ENCODE measurements at regions not wholly inside any gene's neighbourhood (a gene's known extent, or its start where the extent isn't known, plus 50 kb on each side); places are given as distances from the start of the nearest gene placed in this dataset.
"Not testable (repeated sequence)": the region's sequence is repeated elsewhere in the genome, so short reads cannot be mapped to it uniquely, and the experiment has no call there.

DNA sequence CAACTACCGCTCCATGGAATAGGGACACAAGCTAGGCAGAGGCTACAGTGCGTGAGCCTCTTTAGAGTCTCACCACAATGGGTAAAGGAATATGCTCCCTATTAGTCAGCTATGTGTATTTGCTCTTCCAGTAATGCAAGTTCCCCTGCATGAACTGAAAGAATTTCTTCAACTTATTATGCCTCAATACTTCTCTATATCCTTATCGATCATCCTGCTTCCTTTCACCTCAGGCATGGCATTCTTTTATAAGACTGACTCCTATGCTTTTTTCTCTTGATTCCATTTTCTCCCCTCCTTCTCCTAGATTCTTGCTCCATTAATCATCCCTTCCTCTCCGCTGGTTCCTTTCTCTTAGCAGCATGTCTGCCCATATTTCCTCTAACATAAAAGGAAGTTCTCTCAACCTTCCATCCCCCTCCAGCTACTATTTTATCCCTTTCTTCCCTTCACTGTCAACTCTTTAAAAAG lies 94.5 kb upstream of the CPM start:
- ChIA-PET CTCF (no interaction called here), POLR2A (no interaction called here)

DNA sequence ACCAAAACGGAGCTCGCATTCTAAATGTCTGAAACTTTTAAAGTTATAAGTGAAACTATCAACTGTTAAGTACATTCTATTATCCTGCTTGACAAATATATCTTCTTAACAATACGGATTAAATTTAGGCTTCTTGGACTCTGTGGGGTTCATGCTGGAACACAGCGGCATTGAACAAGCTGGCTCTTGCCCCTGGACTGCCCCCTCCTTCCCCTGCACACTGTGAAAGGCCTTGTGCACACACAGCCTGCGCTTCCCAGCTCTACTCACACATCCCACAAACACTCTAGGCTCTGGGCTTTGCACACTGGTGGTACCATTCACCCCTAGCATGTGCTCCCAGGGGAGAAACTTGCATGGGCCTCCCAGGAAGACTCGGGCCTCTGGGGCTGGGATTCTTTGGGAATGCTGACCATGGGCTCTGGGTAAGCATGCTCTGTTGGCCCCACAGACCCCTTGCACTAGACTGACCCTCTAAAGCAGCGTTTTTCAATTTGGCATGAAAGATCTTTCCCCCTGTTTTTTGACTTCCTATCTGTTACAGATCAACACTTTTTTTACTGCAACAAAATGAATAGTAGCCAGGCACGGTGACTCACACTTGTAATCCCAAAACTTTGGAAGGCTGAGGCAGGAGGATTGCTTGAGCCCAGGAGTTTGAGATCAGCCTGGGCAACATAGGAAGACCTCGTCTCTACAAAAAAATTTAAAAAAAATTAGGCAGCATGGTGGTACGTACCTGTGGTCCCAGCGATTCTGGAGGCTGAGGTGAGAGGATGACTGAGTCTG lies 96.2 kb upstream of the CPM start:
- CTCF ChIA-PET, result no interaction called here

DNA sequence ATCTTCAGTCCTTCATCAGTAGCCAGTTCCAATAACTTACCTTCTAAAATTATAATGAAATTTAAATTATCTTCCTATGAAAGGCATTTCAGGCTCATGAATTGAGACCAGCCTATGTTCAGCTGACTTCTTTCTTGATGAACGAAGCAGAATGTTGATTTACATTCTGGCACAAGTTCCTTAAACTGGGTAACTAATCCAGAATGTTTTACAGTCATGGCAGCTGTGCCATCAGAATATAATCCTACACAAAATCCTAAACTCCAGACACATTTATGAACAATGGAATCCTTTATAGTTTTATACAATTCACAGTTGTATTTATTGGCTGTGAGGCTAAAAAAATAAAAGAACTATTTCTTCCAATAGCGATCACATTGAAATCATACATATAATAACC lies 97.3 kb upstream of the CPM start:
- POLR2A ChIA-PET, result no interaction called here
- CTCF ChIA-PET, result no interaction called here

More for the DNA sequence above, 96.2 kb upstream of the CPM start:
- POLR2A ChIA-PET, result no interaction called here

DNA sequence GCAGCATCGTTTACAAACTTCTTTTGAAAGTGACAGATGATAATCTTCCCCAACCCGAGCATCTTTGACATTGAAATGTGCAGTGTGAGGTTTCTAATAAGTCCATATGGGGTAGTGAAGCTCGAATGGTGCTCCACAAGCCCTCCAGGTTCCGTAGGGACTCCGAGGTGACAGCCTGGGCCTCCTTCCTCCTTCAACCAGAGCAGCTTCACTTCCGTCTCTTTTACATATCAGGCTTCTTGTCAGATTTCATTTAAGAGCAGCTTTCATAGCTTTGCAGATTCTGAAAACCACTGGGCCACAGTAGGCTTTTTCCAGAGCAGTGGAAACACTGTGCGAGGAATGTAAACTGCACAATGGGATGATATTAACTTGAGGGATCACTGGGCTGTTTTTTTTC lies 103.6 kb upstream of the CPM start:
- ChIA-PET POLR2A (no interaction called here), CTCF (no interaction called here)

DNA sequence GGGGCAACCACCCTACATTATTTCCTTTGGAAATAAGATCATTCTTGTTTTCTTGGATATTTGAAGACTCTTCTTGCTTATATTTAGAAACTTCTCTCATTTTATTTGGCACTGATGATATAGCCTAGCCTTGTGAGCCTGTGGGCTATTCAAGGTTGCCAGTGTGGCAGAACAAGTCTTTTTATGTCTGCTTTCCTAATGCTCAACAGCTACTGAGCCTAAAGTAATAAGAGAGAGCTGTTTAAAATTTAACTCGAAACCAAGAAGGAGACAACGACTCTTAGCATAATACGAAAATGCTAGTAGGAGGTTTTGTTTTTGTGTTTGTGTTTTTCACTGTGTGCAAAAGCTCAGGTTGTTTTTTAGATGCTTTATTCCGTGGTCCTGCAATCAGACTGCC lies 104.0 kb upstream of the CPM start:
- ChIA-PET CTCF (no interaction called here), POLR2A (no interaction called here)

DNA sequence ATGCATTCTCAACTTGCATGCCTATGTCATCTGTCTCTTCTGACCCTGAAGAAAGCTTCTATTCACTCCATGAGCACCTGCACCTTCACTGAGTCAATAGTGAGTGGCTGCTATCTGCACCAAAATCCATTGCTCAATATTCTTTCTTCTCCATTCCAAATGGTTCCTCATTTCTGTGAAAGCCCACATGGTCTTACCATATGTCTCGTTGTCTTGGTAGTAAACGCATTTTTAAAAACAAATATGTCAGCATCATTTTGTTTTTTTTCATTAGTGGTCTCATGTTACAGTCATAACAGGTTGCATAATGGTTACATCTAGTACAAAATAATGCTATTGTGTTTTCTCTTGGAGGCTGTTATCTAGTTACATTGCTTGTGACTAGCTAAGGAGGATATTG lies 106.9 kb upstream of the CPM start:
- POLR2A ChIA-PET, result no interaction called here
- CTCF ChIA-PET, result no interaction called here

DNA sequence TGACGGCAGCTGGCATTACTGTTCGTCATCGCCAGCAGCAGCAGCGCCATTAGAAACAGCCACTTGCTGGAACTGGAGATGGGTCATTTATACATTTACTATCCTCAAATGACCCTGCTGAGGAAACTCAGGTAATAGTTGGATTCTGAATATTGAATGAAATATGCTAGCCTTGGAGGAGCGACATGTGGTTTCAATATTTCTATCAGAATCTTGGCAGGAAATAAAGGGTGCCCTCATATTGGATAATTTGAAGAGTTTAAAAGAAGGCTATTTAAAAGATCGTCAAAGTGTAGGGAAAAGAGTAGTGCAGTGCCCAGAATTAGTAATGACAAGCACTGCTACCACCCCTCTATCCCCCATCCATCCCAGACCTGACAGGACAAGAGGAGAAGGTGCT lies 109.6 kb upstream of the CPM start:
- ChIA-PET POLR2A (no interaction called here), CTCF (no interaction called here)

DNA sequence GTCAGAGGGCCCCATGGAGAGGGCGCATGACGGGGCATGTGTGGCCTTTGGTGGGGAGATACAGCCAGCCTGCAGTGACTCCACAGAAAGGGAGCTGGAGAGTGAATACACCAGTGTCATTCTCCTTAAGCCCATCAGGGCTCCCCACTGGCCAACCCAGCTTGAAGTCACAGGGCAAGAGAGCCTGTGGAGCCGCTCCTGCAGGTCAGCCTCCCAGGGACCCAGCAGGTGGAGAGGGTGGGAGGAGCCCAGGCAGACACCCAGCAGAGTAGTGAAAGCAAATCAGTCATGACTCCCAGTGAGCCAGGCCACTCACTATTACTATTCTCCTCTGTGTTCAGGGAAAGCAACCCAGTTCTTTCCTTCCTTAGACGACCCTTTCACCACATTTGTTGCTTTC lies 110.0 kb upstream of the CPM start:
- ChIA-PET CTCF (no interaction called here), POLR2A (no interaction called here)

DNA sequence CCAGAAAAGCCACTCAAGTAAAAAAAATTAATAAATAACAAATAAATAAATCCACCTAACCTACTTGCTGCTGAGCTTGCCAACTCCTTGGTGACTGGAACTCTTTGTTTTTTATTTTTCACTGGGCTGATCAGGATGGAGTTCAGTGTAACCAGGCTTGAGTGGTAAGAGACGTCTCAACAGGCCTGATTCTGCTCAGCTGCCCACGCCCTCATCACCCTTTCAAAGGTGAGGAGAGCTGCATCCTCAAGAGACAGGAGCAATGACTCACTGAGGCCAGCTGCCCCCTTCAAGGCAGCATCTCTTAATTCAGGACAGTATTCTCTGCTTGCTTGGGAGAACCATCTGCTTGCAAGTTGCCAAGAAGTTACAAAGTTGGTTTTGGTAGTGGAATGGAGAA lies 111.9 kb upstream of the CPM start:
- CTCF ChIA-PET, result interaction anchor here (1.3 kb wide), 1 partner anchor 25 kb away, joined by 3 read pairs; no protein-coding TSS in a partner anchor
- POLR2A ChIA-PET, result no interaction called here

DNA sequence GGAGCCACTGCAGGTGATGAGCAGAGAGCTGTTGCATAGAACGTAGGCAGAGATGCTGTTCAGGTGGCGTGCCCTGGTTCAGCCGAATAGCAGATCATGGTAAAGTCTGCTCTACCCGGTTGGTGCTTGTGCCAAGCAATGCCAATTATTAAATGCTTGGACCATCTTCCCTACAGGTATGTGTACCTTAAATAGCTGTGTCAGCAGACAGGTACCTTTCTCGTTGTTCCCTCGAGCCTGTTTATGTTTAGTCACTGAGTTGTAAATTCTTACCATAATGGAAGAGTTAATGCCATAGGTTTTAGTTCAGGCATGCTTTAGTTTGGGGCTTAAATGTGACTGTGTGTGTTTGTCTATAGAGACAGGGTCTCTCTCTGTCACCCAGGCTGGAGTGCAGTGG lies 112.5 kb upstream of the CPM start:
- ChIA-PET CTCF (interaction anchor here (1.3 kb wide), 1 partner anchor 25 kb away, joined by 3 read pairs; no protein-coding TSS in a partner anchor), POLR2A (no interaction called here)

DNA sequence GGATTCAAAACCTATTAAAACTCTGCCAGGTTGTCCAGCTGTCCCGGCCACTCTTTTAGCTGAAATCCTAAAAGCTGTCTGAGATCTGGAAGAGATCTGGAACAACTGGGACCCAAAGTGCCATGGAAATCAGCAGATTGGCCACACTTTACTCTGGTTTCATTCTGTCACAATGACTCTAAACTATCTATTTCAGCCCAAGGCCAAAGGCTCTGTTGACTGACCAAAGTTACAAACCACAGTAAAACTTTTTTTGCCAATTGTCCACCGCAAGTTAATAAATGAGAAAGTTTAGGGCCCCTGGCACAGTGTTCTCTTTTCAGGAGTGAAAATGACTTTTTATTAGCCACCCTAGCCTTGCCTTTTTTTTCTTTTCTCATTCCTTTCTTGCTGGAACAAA lies 113.4 kb upstream of the CPM start:
- ChIA-PET POLR2A (no interaction called here), CTCF (no interaction called here)

DNA sequence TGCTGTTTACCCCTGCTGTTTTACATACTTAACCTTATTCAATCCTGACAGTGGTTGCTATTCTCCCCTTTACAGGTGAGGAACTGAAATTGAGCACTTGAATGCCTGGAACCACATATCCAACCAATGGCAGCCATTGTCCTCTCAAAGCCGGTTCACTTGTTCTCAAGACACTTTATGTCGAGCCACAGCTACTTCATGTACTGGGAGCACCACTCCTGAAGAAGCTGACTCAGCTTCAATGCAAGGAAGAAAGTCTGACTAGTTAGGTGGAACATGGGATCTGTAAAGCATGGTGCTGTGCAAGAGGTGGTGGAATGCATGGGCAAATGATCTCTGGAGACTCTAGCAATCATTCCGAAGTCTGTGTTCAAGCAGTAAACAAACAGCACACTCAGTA lies 113.9 kb upstream of the CPM start:
- ChIA-PET CTCF (no interaction called here), POLR2A (no interaction called here)

DNA sequence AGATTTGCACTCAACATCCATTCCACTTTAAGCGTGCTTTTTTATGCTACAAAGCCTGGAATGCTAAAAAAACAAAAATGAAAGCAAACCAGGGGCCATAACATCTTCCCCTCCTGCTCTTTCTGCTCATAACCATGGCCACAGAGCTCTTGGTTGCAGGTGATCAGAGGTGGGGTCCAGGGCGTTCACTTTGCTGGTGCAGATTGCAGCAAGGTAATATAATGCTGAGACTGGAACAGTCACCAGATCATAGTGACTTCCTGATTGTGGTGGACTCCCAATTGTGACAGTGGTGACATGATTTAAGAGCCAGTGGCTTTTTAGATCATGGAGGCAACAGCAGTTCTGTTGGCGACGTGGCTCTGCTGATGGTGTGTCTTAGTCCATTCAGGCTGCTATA lies 115.0 kb upstream of the CPM start:
- ChIA-PET POLR2A (no interaction called here), CTCF (interaction anchor here (1.2 kb wide), 1 partner anchor 106 kb away, joined by 3 read pairs; no protein-coding TSS in a partner anchor)

DNA sequence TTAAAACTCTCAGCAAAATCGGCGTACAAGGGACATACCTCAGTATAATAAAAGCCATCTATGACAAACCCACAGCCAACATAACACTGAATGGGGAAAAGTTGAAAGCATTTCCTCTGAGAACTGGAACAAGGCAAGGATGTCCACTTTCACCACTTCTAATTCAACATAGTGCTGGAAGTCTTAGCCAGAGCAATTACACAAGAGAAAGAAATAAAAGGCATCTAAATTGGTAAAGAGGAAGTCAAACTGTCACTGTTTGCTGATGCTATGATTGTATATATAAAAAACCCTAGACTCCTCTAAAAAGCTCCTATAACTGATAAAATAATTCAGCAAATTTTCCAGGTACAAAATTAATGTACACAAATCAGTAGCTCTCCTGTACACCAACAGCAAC lies 116.9 kb upstream of the CPM start:
- POLR2A ChIA-PET, CTCF ChIA-PET: not testable (repeated sequence)

DNA sequence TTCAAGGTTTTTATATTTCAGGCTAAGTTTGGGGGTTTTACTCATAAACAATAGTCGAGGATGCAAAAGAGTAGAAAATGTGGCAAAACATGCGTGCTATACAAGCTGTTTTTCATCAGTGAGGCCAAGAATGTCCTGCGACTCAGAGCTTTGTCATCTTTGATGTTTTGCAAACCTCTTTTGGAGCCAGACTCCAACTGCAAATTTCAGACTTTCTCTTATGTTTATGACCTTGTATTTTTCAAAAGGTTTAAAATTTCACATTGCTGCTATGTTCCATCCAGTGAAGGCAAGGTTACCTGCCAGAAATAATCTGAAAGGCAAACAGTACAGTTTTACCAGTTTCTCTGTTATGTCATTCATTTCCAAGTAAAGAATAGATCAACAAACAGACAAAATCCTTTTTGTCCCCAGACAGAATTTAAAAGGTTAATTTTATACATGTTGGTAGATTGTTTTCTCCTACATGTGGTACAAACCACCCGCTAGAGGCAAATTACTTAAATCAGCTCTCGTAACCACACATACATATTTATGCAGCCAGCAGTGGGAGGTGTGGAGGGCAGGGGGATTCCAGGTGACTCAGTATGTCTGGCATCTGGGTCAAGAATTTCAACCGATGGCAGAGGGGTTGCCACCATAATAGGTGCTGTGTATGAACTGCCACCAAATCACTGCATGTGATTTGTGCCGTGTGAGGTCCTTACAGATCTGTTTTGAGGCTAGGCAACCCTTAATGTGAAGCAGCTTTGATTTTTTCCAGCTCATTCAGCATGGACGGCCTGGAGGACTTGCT lies 119.8 kb upstream of the CPM start:
- ChIA-PET CTCF (interaction anchor here (0.6 kb wide), 1 partner anchor 198 kb away, joined by 3 read pairs; no protein-coding TSS in a partner anchor), POLR2A (no interaction called here)

DNA sequence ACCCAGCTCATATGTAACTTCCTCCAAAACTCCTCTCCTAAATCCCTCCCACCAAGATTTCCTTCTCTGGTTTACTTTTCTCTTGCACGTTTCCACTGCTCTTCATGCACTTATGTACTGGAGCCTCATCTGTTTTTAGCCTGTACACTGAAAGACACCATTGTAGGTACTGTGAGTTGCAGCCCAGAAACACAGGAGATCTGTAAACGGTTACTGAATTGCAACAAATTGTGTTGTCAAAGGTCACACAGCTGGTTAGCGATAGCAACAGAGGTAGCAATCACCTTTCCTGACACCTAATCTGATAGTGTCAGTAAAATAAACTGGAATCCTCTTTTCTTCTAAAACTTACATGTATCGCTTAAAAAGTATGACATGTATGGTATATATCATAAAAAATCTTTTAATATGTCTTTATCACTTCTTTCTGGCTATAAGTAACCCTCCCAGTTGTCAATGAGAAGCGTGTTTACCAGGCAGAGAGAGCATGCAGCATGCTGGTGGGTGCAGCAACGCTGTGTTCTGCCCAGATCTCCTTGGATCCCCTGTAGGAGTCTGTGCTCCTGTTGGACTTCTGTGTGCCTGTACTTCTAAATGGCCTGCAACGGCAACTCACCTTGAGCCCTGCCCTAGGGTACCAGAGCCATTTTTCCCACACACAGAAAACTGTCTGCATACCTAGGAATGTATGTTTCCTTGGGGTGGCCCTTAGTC lies 121.5 kb upstream of the CPM start:
- ChIA-PET POLR2A (no interaction called here), CTCF (interaction anchor here (0.6 kb wide), 1 partner anchor 221 kb away, joined by 3 read pairs; no protein-coding TSS in a partner anchor)

DNA sequence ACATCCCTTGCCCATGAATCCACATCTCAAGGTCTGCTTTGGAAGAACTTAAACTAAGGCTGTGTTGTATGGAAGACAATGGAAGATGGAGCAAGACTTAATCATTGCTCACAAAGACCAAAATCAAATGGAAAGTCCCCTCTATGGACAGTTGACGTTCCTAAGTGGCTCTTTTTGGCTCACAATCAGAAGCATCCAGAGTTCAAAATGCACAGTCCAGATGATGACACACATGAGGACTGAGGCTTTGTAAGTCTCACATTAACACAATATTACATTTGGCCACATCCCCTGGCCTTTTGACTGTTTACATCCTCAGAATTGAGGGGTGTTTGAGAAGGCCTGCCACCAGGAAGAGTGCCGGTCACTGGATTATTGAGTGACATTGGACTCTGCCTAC lies 122.3 kb upstream of the CPM start:
- POLR2A ChIA-PET, result no interaction called here
- CTCF ChIA-PET, result no interaction called here

DNA sequence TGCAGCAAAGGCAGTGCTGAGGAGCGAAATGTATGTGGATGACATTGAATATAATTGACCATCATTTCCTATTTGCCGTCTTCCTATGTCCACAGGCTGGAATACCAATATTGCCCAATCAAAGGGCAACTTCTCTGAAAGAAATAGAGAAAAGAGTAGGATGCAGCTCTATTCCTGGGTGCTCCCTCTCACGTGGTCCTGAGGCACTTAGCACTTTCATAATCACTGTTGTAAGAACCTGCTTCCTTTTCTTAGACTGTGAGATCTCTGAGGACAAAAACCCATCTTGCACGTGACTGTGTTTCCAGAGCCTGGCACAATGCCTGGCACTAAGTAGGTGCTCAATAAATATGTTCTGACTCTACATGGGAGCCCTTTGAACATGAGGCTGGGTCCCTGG lies 122.7 kb upstream of the CPM start:
- CTCF ChIA-PET, result no interaction called here
- POLR2A ChIA-PET, result no interaction called here

DNA sequence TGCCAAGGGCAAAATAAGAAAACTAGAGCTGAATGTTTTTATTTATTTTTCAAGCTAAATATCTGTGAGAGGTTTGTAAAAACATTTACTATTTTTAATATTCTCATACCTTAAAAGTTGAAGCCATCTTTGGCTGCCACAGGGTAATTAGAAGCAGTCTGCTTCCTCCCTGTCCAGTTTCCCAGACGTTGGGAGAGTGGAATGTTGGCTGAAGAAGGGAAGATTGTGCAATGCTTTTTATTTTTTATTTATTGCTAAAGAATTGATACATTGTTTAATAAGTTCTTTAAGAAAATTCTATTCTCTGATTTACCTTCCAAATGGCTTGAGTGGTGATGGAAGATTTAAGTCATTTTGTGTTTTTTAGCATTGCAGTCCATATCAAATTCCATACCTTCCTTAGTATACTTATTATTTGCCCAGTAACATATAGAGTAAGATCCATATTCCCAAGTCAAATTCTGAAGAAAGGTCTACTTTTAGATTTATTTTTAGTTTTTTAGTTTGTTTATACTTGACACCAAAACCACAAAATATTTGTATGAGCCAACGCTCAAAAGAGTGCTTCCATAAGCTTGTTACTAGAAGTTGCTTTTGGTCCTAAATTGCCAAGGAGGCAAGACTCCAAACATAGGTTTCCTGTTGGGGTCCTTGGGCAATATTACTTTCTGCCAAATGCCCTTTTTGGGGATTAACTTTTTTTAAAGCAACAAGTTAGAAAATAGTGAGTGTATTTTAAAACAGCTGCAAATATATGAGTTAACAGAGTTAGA lies 124.0 kb upstream of the CPM start:
- ChIA-PET CTCF (interaction anchor here (1.4 kb wide), 1 partner anchor 13 kb away, joined by 6 read pairs; no protein-coding TSS in a partner anchor), POLR2A (no interaction called here)

DNA sequence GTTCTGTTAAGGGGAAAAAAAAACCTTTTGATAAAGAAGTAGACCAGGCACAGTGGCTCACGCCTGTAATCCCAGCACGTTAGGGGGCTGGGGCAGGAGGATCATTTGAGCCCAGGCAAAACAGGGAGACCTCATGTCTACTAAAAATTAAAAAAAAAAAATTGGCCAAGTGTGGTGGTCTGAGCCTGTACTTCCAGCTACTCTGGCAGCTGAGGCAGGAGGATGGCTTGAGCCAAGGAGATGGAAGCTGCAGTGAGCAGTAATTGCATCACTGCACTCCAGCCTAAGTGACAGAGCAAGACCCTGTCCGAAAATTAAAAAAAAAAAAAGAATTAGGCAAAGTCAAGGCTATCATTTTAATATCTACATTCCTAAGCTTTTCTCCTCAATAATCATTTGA lies 124.8 kb upstream of the CPM start:
- CTCF ChIA-PET, result interaction anchor here (1.4 kb wide), 1 partner anchor 12 kb away, joined by 6 read pairs; no protein-coding TSS in a partner anchor

More for the DNA sequence above, 124.8 kb upstream of the CPM start:
- POLR2A ChIA-PET, result no interaction called here

All from activated CD8-positive, alpha-beta memory T cell treated with anti-CD3 and anti-CD28 coated beads for 36 hours (primary cell).